ENCODE measurements at regions not wholly inside any gene's neighbourhood (a gene's known extent, or its start where the extent isn't known, plus 50 kb on each side); places are given as distances from the start of the nearest gene placed in this dataset.
"Not testable (repeated sequence)": the region's sequence is repeated elsewhere in the genome, so short reads cannot be mapped to it uniquely, and the experiment has no call there.

DNA sequence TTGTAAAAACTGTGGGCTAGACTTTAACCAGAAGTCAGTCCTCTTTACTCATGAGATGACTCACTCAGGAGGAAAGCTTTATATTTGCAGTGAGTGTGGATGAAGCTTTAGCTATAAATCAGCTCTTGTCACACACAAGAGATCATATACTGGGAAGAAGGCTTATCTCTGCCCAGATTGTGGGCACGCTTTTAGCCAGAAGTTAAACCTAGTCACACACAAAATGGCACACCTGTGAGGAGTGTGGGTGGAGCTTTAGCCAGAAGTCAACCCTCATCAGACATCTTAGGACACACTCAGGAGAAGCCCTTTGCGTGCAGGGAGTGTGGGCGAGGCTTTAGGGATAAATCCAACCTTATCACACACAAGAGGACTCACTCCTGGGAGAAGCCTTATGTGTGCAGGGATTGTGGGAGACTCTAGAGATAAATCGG is 706.9 kb upstream of the LUZP2 start:
- DNase-seq, result peak in 1 of 7 donors; percentile 7
- Histone ChIP-seq H3K4me3 (no peak overlapping the region), H3K36me3 (replicated peaks in 1 of 2) (no peaks in the 10 kb centered on the region), H3K27me3 (no peaks in the 10 kb centered on the region), H3K4me1 (replicated peaks in 1 of 2) (no peaks in the 10 kb centered on the region), H3K27ac (no peak overlapping the region), H3K9me3 (replicated peaks in 1 of 3) (peaks cover 0 to 3% (median 0%) of the 10 kb centered on the region in 3 donors)
- WGBS, 4 donors, result 73 to 85% (median 80%) methylated on average over 2 to 4 of the region's 4 CpGs
- intact Hi-C loops (cut with DNase I), result no loop called here
- TF ChIP-seq POLR2A (IDR thresholded peaks at IDR 0.05), result no peak
- TF ChIP-seq, protein P1, sequence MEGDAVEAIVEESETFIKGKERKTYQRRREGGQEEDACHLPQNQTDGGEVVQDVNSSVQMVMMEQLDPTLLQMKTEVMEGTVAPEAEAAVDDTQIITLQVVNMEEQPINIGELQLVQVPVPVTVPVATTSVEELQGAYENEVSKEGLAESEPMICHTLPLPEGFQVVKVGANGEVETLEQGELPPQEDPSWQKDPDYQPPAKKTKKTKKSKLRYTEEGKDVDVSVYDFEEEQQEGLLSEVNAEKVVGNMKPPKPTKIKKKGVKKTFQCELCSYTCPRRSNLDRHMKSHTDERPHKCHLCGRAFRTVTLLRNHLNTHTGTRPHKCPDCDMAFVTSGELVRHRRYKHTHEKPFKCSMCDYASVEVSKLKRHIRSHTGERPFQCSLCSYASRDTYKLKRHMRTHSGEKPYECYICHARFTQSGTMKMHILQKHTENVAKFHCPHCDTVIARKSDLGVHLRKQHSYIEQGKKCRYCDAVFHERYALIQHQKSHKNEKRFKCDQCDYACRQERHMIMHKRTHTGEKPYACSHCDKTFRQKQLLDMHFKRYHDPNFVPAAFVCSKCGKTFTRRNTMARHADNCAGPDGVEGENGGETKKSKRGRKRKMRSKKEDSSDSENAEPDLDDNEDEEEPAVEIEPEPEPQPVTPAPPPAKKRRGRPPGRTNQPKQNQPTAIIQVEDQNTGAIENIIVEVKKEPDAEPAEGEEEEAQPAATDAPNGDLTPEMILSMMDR (IDR thresholded peaks at IDR 0.05), result no peak

DNA sequence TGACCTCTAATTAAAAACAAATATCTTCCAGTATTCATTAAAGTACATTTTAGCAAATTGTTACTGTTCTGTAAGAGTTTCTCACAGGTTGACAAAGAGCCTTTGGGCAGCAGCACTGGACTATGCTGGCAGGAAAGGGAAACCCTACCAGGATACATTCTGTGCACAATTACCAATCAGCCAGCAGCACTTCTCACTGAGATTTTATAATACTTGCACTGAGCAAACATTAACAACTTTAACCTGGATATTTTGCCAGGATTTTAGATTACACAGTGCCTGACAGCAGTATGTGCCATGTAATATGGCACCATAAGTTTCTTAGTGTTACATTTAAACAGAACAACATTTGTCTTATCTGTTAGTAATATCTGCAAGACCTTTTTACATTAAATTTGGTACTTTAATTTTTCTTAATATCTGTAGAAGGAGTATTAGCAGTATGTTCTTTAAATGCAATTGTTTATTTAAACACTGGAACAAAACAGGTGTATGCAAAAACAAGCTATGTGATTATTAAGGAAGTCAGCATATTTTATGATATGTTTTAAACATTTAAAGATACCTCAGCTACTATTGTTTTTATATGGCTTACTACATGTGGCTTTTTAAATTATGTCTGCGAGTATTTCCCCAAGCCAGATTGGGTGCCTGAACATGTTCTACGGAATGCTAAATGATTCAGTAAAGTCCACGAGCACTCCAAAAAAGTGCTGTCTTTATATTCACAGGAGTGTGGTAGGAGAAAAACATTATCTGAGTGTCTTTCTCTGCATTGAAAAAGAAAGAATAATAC is 699.0 kb upstream of the LUZP2 start:
- H3K9me3 ChIP-seq (replicated peaks in 1 of 3), result peaks cover 0 to 8% (median 0%) of the 10 kb centered on the region in 3 donors
- H3K27me3 ChIP-seq, result no peaks in the 10 kb centered on the region
- TF ChIP-seq, protein P1 (IDR thresholded peaks at IDR 0.05), result no peak
- TF ChIP-seq POLR2A (IDR thresholded peaks at IDR 0.05), result no peak
- H3K4me1 ChIP-seq (replicated peaks in 1 of 2), result no peaks in the 10 kb centered on the region
- intact Hi-C loops (cut with DNase I), result no loop called here
- no peaks in the 10 kb centered on the region for H3K36me3 ChIP-seq (replicated peaks in 1 of 2)
- H3K27ac ChIP-seq, result no peak overlapping the region
- no peak for DNase-seq
- WGBS, 4 donors, result 72 to 82% (median 79%) methylated on average over 3 of the region's 3 CpGs
- H3K4me3 ChIP-seq, result no peak overlapping the region

DNA sequence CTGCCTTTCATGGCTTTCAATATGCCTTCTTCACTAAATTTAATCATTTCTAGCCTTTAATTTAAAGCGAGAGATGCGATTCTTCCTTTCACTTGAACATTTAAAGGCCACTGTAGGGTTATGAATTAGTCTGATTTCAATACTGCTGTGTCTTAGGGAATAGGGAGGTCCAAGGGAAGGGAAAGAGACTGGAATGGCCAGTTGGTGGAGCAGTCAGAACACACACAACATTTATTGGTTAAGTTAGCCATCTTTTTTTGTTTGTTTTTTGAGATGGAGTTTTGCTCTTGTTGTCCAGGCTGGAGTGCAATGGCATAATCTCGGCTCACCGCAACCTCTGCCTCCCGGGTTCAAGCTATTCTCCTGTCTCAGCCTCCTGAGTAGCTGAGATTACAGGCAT is 662.5 kb upstream of the LUZP2 start:
- DNase-seq; H3K36me3 ChIP-seq (replicated peaks in 1 of 2); intact Hi-C loops (cut with DNase I); H3K27me3 ChIP-seq; H3K27ac ChIP-seq; H3K4me1 ChIP-seq (replicated peaks in 1 of 2); H3K9me3 ChIP-seq (replicated peaks in 1 of 3); H3K4me3 ChIP-seq: not testable (repeated sequence)
- WGBS, 4 donors, result 89 to 94% (median 92%) methylated on average over 5 of the region's 5 CpGs

DNA sequence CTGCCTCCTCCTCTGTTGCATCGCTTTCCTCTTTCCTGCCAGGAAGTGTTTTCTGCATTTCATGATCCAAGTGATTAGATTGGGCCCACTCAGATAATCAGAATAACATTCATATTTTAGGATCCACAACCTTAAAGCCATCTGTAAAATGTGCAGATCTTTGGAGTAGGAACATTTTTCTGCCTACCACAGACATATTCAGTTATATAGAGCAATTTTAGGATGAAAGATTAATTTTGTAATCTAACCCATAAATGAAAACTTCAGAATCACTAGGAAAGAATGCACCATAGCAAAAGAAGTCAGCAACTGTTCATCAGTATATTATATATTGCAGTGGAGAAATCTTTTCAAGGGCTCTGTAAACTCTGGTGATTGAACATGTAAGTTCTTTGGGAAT is 659.9 kb upstream of the LUZP2 start:
- 81 to 90% (median 84%) methylated on average over 1 of the region's 1 CpG for WGBS, 4 donors
- Histone ChIP-seq H3K4me1 (replicated peaks in 1 of 2) (no peaks in the 10 kb centered on the region), H3K4me3 (no peak overlapping the region), H3K27ac (no peak overlapping the region), H3K36me3 (replicated peaks in 1 of 2) (no peaks in the 10 kb centered on the region), H3K9me3 (replicated peaks in 1 of 3) (no peaks in the 10 kb centered on the region), H3K27me3 (no peaks in the 10 kb centered on the region)
- intact Hi-C loops (cut with DNase I), result no loop called here
- DNase-seq, result no peak
- TF ChIP-seq POLR2A (IDR thresholded peaks at IDR 0.05), result no peak
- TF ChIP-seq, protein P1 (IDR thresholded peaks at IDR 0.05), result no peak

DNA sequence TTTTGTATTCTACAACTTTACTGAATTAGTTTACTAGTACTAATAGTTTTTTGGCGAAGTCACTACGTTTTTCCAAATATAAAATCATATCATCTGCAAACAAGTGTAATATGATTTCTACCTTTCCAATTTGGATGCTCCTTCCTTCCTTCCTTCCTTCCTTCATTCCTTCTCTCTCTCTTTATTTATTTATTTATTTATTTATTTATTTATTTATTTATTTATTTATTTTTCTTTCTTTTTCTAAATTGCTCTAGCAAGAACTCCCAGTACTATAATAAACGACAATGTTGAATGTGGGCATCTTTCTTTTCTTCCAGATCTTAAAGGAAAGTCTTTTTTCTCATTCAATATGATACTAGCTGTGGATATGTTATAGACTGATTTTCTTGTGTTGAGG is 656.0 kb upstream of the LUZP2 start:
- H3K27me3 ChIP-seq, result no peaks in the 10 kb centered on the region
- TF ChIP-seq, protein P1 (IDR thresholded peaks at IDR 0.05), result no peak
- no peak for TF ChIP-seq POLR2A (IDR thresholded peaks at IDR 0.05)
- WGBS, 4 donors, result 93 to 98% (median 95%) methylated on average over 3 of the region's 3 CpGs
- no peak overlapping the region for H3K4me3 ChIP-seq
- no peaks in the 10 kb centered on the region for H3K36me3 ChIP-seq (replicated peaks in 1 of 2)
- no peaks in the 10 kb centered on the region for H3K9me3 ChIP-seq (replicated peaks in 1 of 3)
- H3K4me1 ChIP-seq (replicated peaks in 1 of 2), result no peaks in the 10 kb centered on the region
- intact Hi-C loops (cut with DNase I), result no loop called here
- H3K27ac ChIP-seq, result no peak overlapping the region
- DNase-seq, result no peak
